ENCODE measurements at regions not wholly inside any gene's neighbourhood (a gene's known extent, or its start where the extent isn't known, plus 50 kb on each side); places are given as distances from the start of the nearest gene placed in this dataset.

GRCh38 chr16:31697744-31698125 lies 170.0 kb downstream of the AHSP start:
- Histone ChIP-seq H3K9me3 (ENCODE audit: low read length) (peaks cover 4% of the 10 kb centered on the region), H3K27me3 (ENCODE audit: insufficient read depth, low read length, poor library complexity, severe bottlenecking) (no peaks in the 10 kb centered on the region), H3K4me3 (ENCODE audit: low read length) (no peak overlapping the region), H3K27ac (ENCODE audit: low read depth, low read length) (no peak overlapping the region), H3K4me1 (ENCODE audit: insufficient read depth, low read length) (peaks cover 42% of the 10 kb centered on the region), H3K36me3 (ENCODE audit: insufficient read depth, low read length) (peaks cover 4% of the 10 kb centered on the region)
- no peak for DNase-seq
- Mint-ChIP-seq H3K4me1 (peaks cover 24 to 40% (median 31%) of the 10 kb centered on the region in 3 donors), H3K9me3 (no peaks in the 10 kb centered on the region), H3K36me3 (peaks cover 0 to 16% (median 5%) of the 10 kb centered on the region in 3 donors), H3K27me3 (no peaks in the 10 kb centered on the region), H3K4me3 (peak overlapping the region in 1 of 7 donors; percentile 63), H3K27ac (peak overlapping the region in 1 of 8 donors; percentile 23)
- ChIA-PET CTCF (no interaction called here), POLR2A (no interaction called here)

GRCh38 chr16:31698901-31699300 lies 171.2 kb downstream of the AHSP start:
- H3K36me3 ChIP-seq (ENCODE audit: insufficient read depth, low read length) = peaks cover 15% of the 10 kb centered on the region
- DNase-seq = no peak
- peaks cover 0 to 27% (median 6%) of the 10 kb centered on the region in 3 donors for H3K36me3 Mint-ChIP-seq
- H3K4me1 ChIP-seq (ENCODE audit: insufficient read depth, low read length) = peaks cover 42% of the 10 kb centered on the region
- H3K4me1 Mint-ChIP-seq = peaks cover 23 to 43% (median 33%) of the 10 kb centered on the region in 3 donors
- H3K27me3 Mint-ChIP-seq = no peaks in the 10 kb centered on the region
- POLR2A ChIA-PET = no interaction called here
- CTCF ChIA-PET = interaction anchor here (1.0 kb wide), 1 partner anchor 238 kb away, joined by 3 read pairs; no protein-coding TSS in a partner anchor
- no peaks in the 10 kb centered on the region for H3K27me3 ChIP-seq (ENCODE audit: insufficient read depth, low read length, poor library complexity, severe bottlenecking)
- no peak overlapping the region for H3K4me3 ChIP-seq (ENCODE audit: low read length)
- H3K9me3 ChIP-seq (ENCODE audit: low read length) = peaks cover 4% of the 10 kb centered on the region
- peak overlapping the region in 2 of 8 donors; percentile 71 to 80 for H3K27ac Mint-ChIP-seq
- no peaks in the 10 kb centered on the region for H3K9me3 Mint-ChIP-seq
- no peak overlapping the region for H3K27ac ChIP-seq (ENCODE audit: low read depth, low read length)
- peak overlapping the region in 1 of 7 donors; percentile 63 for H3K4me3 Mint-ChIP-seq

DNA sequence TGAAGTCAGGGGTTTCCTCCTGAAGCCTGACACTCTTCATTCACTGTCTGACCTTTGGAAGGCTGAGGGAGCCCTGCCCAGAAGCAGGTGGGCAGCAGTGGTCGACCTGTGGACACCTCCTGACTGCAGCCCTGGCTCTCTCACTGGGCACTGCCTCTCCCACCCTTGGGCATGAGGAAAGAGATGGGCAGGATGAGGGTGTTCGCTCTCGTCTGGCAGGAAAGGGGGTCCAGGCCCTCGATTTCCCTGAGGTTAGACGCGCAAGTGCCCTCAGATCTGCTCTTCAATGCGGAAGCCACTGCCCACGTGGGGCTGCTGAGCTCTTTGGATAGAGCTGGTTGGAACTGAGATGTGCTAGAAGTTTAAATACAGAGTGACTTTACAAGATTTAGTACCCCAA lies 171.9 kb downstream of the AHSP start:
- no peaks in the 10 kb centered on the region for H3K27me3 Mint-ChIP-seq
- Histone ChIP-seq H3K36me3 (ENCODE audit: insufficient read depth, low read length) (peaks cover 22% of the 10 kb centered on the region), H3K27ac (ENCODE audit: low read depth, low read length) (no peak overlapping the region), H3K4me3 (ENCODE audit: low read length) (no peak overlapping the region), H3K27me3 (ENCODE audit: insufficient read depth, low read length, poor library complexity, severe bottlenecking) (no peaks in the 10 kb centered on the region), H3K9me3 (ENCODE audit: low read length) (peaks cover 1% of the 10 kb centered on the region), H3K4me1 (ENCODE audit: insufficient read depth, low read length) (peaks cover 38% of the 10 kb centered on the region)
- no peak for DNase-seq
- peaks cover 23 to 43% (median 33%) of the 10 kb centered on the region in 3 donors for H3K4me1 Mint-ChIP-seq
- H3K9me3 Mint-ChIP-seq = no peaks in the 10 kb centered on the region
- H3K36me3 Mint-ChIP-seq = peaks cover 0 to 34% (median 6%) of the 10 kb centered on the region in 3 donors
- H3K4me3 Mint-ChIP-seq = peak overlapping the region in 6 of 7 donors; percentile 61 to 96 (median 88)
- POLR2A ChIA-PET = no interaction called here
- CTCF ChIA-PET = no interaction called here
- peak overlapping the region in 5 of 8 donors; percentile 46 to 94 (median 87) for H3K27ac Mint-ChIP-seq

DNA sequence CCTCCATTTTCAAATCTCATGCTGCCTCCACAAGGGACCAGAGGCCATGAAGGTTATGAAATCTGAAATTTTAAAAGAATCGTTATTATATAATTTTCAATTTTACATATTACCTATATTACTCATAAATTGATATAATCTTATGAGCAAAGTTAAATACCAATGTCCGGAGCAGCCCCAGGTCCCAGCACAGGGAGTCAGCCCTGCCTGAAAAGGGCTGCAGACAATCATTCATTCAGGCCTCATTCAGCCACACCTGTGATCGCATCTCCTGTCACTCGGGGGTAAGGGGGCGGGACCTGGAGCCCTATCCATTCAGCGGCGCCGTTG lies 172.5 kb downstream of the AHSP start:
- no peaks in the 10 kb centered on the region for H3K9me3 ChIP-seq (ENCODE audit: low read length)
- Mint-ChIP-seq H3K36me3 (peaks cover 0 to 40% (median 6%) of the 10 kb centered on the region in 3 donors), H3K4me3 (peak overlapping the region; percentile 84 to 96 (median 95)), H3K4me1 (peaks cover 23 to 43% (median 33%) of the 10 kb centered on the region in 3 donors), H3K9me3 (no peaks in the 10 kb centered on the region), H3K27ac (peak overlapping the region; percentile 84 to 99 (median 92)), H3K27me3 (no peaks in the 10 kb centered on the region)
- peak overlapping the region; percentile 88 for H3K27ac ChIP-seq (ENCODE audit: low read depth, low read length)
- peak overlapping the region; percentile 80 for H3K4me3 ChIP-seq (ENCODE audit: low read length)
- peaks cover 26% of the 10 kb centered on the region for H3K36me3 ChIP-seq (ENCODE audit: insufficient read depth, low read length)
- no peaks in the 10 kb centered on the region for H3K27me3 ChIP-seq (ENCODE audit: insufficient read depth, low read length, poor library complexity, severe bottlenecking)
- ChIA-PET CTCF (no interaction called here), POLR2A (interaction anchor here (3.3 kb wide), 1 partner anchor 13 kb away, joined by 20 read pairs; a partner anchor contains a TSS)
- DNase-seq = no peak
- peaks cover 32% of the 10 kb centered on the region for H3K4me1 ChIP-seq (ENCODE audit: insufficient read depth, low read length)

DNA sequence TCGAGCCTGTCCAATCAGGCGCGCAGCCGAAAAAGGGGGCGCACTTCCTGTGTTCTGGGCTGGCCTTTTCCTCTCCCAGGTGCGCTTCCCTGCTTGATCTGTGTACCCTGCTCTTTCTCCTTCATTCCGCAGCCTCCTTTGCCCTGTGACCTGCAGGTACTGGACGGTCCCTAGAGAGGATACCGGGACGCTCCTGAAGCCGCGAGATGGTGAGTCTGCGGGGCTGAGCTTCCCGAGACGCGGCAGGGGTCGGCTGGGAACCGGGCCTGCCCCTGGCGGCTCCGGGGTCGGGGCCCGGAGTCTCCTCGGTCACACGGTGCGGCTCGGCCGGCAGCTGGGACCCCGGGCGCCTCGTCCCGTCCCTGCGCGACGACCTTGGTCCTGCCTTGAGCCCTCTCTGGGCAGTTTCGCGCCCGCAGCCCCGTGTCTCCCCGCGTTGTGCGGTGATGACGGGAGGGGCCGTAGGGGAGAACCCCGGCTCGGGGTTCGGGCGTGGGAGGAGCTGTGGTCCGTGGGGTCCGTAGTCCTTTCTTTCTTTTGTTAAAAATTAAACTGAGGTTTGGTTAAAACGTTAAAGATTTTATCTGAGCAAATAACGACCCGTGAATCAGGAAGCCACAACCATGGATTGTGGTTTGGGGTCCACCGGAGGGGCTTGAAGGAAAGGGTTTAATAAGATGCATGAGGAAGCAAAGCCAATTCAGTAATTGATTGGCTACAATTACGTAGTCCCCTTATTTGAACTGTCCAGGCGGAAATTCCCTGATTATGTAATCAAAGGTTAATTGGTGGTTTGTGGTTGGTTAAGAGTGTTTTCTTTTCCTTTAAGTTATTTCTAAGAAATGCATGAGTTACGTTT lies 172.8 kb upstream of the ZNF267 start:
- peak overlapping the region; percentile 84 to 96 (median 95) for H3K4me3 Mint-ChIP-seq
- no peaks in the 10 kb centered on the region for H3K9me3 Mint-ChIP-seq
- no peaks in the 10 kb centered on the region for H3K27me3 Mint-ChIP-seq
- Histone ChIP-seq H3K27ac (ENCODE audit: low read depth, low read length) (peak overlapping the region; percentile 88), H3K4me1 (ENCODE audit: insufficient read depth, low read length) (peaks cover 27% of the 10 kb centered on the region), H3K27me3 (ENCODE audit: insufficient read depth, low read length, poor library complexity, severe bottlenecking) (no peaks in the 10 kb centered on the region), H3K4me3 (ENCODE audit: low read length) (peak overlapping the region; percentile 80), H3K9me3 (ENCODE audit: low read length) (no peaks in the 10 kb centered on the region), H3K36me3 (ENCODE audit: insufficient read depth, low read length) (peaks cover 32% of the 10 kb centered on the region)
- peaks cover 23 to 43% (median 33%) of the 10 kb centered on the region in 3 donors for H3K4me1 Mint-ChIP-seq
- DNase-seq = peak; percentile 81 to 90 (median 86)
- ChIA-PET CTCF (interaction anchor here (2.1 kb wide), 1 partner anchor 12 kb away, joined by 10 read pairs; a partner anchor contains a TSS), POLR2A (interaction anchor here (0.7 to 3.3 kb wide), 2 partner anchors 13 to 212 kb away, joined by 3 to 20 read pairs; a partner anchor contains a TSS)
- peak overlapping the region; percentile 92 to 99 (median 94) for H3K27ac Mint-ChIP-seq
- peaks cover 0 to 46% (median 6%) of the 10 kb centered on the region in 3 donors for H3K36me3 Mint-ChIP-seq

DNA sequence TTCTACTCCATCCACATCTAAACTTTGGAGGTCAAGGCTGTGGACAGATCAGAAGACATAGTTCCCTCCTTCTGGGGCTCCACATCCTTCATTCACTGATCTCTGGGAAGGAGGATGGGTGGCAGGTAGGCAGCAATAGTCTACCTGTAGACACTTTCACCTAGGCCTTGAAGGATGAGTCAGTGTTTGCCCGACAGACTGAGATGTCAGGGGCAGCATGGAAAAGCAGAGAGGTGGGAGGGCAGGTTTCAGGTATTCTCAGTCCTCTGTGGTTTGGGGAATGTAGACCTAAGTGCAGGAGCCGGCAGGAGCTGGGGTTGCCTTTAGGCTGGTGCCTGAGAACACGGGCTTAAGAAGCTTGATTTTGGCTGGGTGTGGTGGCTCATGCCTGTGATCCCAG lies 171.9 kb upstream of the ZNF267 start:
- peaks cover 34% of the 10 kb centered on the region for H3K36me3 ChIP-seq (ENCODE audit: insufficient read depth, low read length)
- peak overlapping the region; percentile 84 to 96 (median 95) for H3K4me3 Mint-ChIP-seq

GRCh38 chr16:31702796-31703195 lies 170.8 kb upstream of the ZNF267 start:
- ChIA-PET POLR2A (interaction anchor here (3.3 kb wide), 1 partner anchor 11 kb away, joined by 20 read pairs; a partner anchor contains a TSS), CTCF (interaction anchor here (1.0 to 2.1 kb wide), 3 partner anchors 8 to 167 kb away, joined by 3 to 10 read pairs (median 4); a partner anchor contains a TSS)
- Mint-ChIP-seq H3K4me1 (peaks cover 23 to 40% (median 31%) of the 10 kb centered on the region in 3 donors), H3K27me3 (no peaks in the 10 kb centered on the region), H3K9me3 (no peaks in the 10 kb centered on the region), H3K36me3 (peaks cover 0 to 66% (median 6%) of the 10 kb centered on the region in 3 donors), H3K27ac (peak overlapping the region in 7 of 8 donors; percentile 66 to 98 (median 92)), H3K4me3 (peak overlapping the region in 5 of 7 donors; percentile 39 to 96 (median 87))
- H3K4me3 ChIP-seq (ENCODE audit: low read length) = no peak overlapping the region
- no peak overlapping the region for H3K27ac ChIP-seq (ENCODE audit: low read depth, low read length)
- H3K36me3 ChIP-seq (ENCODE audit: insufficient read depth, low read length) = peaks cover 37% of the 10 kb centered on the region
- H3K4me1 ChIP-seq (ENCODE audit: insufficient read depth, low read length) = peaks cover 22% of the 10 kb centered on the region
- no peaks in the 10 kb centered on the region for H3K27me3 ChIP-seq (ENCODE audit: insufficient read depth, low read length, poor library complexity, severe bottlenecking)
- no peak for DNase-seq
- H3K9me3 ChIP-seq (ENCODE audit: low read length) = no peaks in the 10 kb centered on the region

More for the DNA sequence above, 171.9 kb upstream of the ZNF267 start:
- ChIA-PET CTCF (interaction anchor here (1.0 to 2.1 kb wide), 3 partner anchors 9 to 168 kb away, joined by 3 to 10 read pairs (median 4); a partner anchor contains a TSS), POLR2A (interaction anchor here (0.7 to 3.3 kb wide), 2 partner anchors 12 to 213 kb away, joined by 3 to 20 read pairs; a partner anchor contains a TSS)
- Mint-ChIP-seq H3K36me3 (peaks cover 0 to 56% (median 6%) of the 10 kb centered on the region in 3 donors), H3K27me3 (no peaks in the 10 kb centered on the region), H3K4me1 (peaks cover 23 to 40% (median 32%) of the 10 kb centered on the region in 3 donors), H3K9me3 (no peaks in the 10 kb centered on the region), H3K27ac (peak overlapping the region; percentile 91 to 98 (median 93))
- DNase-seq = no peak
- peak overlapping the region; percentile 80 for H3K4me3 ChIP-seq (ENCODE audit: low read length)
- peak overlapping the region; percentile 88 for H3K27ac ChIP-seq (ENCODE audit: low read depth, low read length)
- H3K4me1 ChIP-seq (ENCODE audit: insufficient read depth, low read length) = peaks cover 19% of the 10 kb centered on the region
- no peaks in the 10 kb centered on the region for H3K9me3 ChIP-seq (ENCODE audit: low read length)
- no peaks in the 10 kb centered on the region for H3K27me3 ChIP-seq (ENCODE audit: insufficient read depth, low read length, poor library complexity, severe bottlenecking)

All from CD8-positive, alpha-beta memory T cell (primary cell).